SK-N-SH (cell line): ENCODE measurements at regions not wholly inside any gene's neighbourhood (a gene's known extent, or its start where the extent isn't known, plus 50 kb on each side); places are given as distances from the start of the nearest gene placed in this dataset.

ENCODE experiments used
- CTCF ChIA-PET: fragments of 300-600, 350-600 bp; formaldehyde crosslinking; extraction: SDS; loops from one replicate; lab custom pipeline; 2021; lab: Yijun Ruan, JAX
- POLR2A ChIA-PET: fragments of 350-600 bp; sonication (Branson Sonifier 250); formaldehyde crosslinking; extraction: SDS; loops from one replicate; lab custom pipeline; 2020; ENCODE audit warnings: antibody characterized with exemption, inconsistent platforms; lab: Yijun Ruan, JAX
- DNase-seq: peaks from one replicate; pipeline ENCODE4 v3.0.0; 2012
- H2AFZ ChIP-seq: fragments of 200-600 bp; sonication (generic); 2 replicates; pipeline ENCODE4 v1.8.1; 2016; ENCODE audit warnings: antibody characterized with exemption, mild to moderate bottlenecking, low read depth
- H3F3A ChIP-seq: fragments of 200-600 bp; sonication (generic); replicated peaks from 2 replicates; pipeline ENCODE3; 2016; ENCODE audit warnings: antibody characterized with exemption, mild to moderate bottlenecking; ENCODE audit not compliant: insufficient read depth
- H3K27ac ChIP-seq, 2 experiments: fragments of 200-500 bp in 1 of 2; fragments of 200-600 bp in 1 of 2; sonication (Bioruptor generic) in 1 of 2; sonication (generic), shearing (Covaris generic) in 1 of 2; 2 replicates each; pipeline versions ENCODE4 v1.5.1 to v1.6.1; 2014 to 2016; ENCODE audit warnings: low read depth in 2 of 2, inconsistent platforms in 1 of 2, low read length in 1 of 2, mild to moderate bottlenecking in 1 of 2, mixed read lengths in 1 of 2
- H3K27me3 ChIP-seq: fragments of 200-600 bp; sonication (generic), shearing (Covaris generic); 2 replicates; pipeline ENCODE4 v1.6.1; 2016; ENCODE audit warnings: mixed run types; ENCODE audit not compliant: insufficient read depth
- H3K36me3 ChIP-seq, 2 experiments: fragments of 200-500 bp in 1 of 2; fragments of 200-600 bp in 1 of 2; sonication (Bioruptor generic) in 1 of 2; sonication (generic) in 1 of 2; replicated peaks in 1 of 2; 2 replicates each; pipeline versions ENCODE3 to v1.5.1; 2014 to 2016; ENCODE audit warnings: low read length in 1 of 2, mild to moderate bottlenecking in 1 of 2; ENCODE audit not compliant: insufficient read depth in 2 of 2, control insufficient read depth in 1 of 2
- H3K4me1 ChIP-seq, 2 experiments: fragments of 200-500 bp in 1 of 2; fragments of 200-600 bp in 1 of 2; sonication (Bioruptor generic) in 1 of 2; sonication (generic), shearing (Covaris generic) in 1 of 2; 2 replicates each; pipeline versions ENCODE4 v1.5.1 to v1.6.1; 2014 to 2016; ENCODE audit warnings: low read depth in 1 of 2, low read length in 1 of 2, mixed run types in 1 of 2; ENCODE audit not compliant: insufficient read depth in 2 of 2, control insufficient read depth in 1 of 2
- H3K4me2 ChIP-seq: fragments of 200-600 bp; sonication (generic), shearing (Covaris generic); 2 replicates; pipeline ENCODE4 v1.6.1; 2017; ENCODE audit warnings: mixed run types
- H3K4me3 ChIP-seq, 2 experiments: fragments of 200-500 bp in 1 of 2; fragments of 200-600 bp in 1 of 2; sonication (Bioruptor generic) in 1 of 2; sonication (generic), shearing (Covaris generic) in 1 of 2; 2 replicates each; pipeline versions ENCODE4 v1.5.1 to v1.8.1; 2014 to 2016; ENCODE audit warnings: low read depth in 2 of 2, inconsistent platforms in 1 of 2, low read length in 1 of 2, mild to moderate bottlenecking in 1 of 2, mixed read lengths in 1 of 2, moderate library complexity in 1 of 2
- H3K79me2 ChIP-seq: fragments of 200-600 bp; sonication (generic); 2 replicates; pipeline ENCODE4 v1.8.1; 2017; ENCODE audit warnings: mild to moderate bottlenecking; ENCODE audit not compliant: insufficient read depth
- H3K9ac ChIP-seq: fragments of 200-600 bp; sonication (generic); 2 replicates; pipeline ENCODE4 v1.6.1; 2017; ENCODE audit warnings: mixed run types
- H3K9me2 ChIP-seq: fragments of 200-600 bp; sonication (generic); 2 replicates; pipeline ENCODE4 v1.6.1; 2017; ENCODE audit warnings: mixed run types
- H3K9me3 ChIP-seq: fragments of 200-600 bp; sonication (generic); 2 replicates; pipeline ENCODE4 v1.6.1; 2017; ENCODE audit warnings: mixed run types, mild to moderate bottlenecking, moderate library complexity
- H4K20me1 ChIP-seq: fragments of 200-600 bp; sonication (generic); 2 replicates; pipeline ENCODE4 v1.6.1; 2017; ENCODE audit warnings: mild to moderate bottlenecking, mixed run types; ENCODE audit not compliant: insufficient read depth
- CHD2 ChIP-seq: fragments of 150-350 bp; IDR thresholded peaks from 2 replicates; pipeline ENCODE4 v1.6.1; 2018; ENCODE audit warnings: low read length; ENCODE audit not compliant: partially characterized antibody
- CTCF ChIP-seq: fragments of 200-600 bp; sonication (generic); IDR thresholded peaks from 2 replicates; pipeline ENCODE4 v1.6.1; 2017; ENCODE audit warnings: antibody characterized with exemption, mild to moderate bottlenecking, moderate library complexity
- ELF1 ChIP-seq: IDR thresholded peaks from 2 replicates; pipeline ENCODE4 v1.4.0; 2012
- EP300 ChIP-seq, 2 experiments: IDR thresholded peaks; 2 replicates each; pipeline versions ENCODE4 v1.4.0 to v1.6.1; 2012; ENCODE audit warnings: borderline replicate concordance in 1 of 2, low read depth in 1 of 2, low read length in 1 of 2
- EZH2phosphoT487 ChIP-seq: fragments of 200-600 bp; sonication (generic); IDR thresholded peaks from 2 replicates; pipeline ENCODE4 v1.6.1; 2017; ENCODE audit warnings: low read depth, mixed run types, mild to moderate bottlenecking, antibody characterized with exemption, moderate library complexity, borderline replicate concordance
- FOSL2 ChIP-seq: IDR thresholded peaks from 2 replicates; pipeline ENCODE4 v1.4.0; 2012; ENCODE audit warnings: low read depth, mild to moderate bottlenecking, moderate library complexity, borderline replicate concordance
- FOXJ3 ChIP-seq: sonication (generic); formaldehyde crosslinking; IDR thresholded peaks from 2 replicates; pipeline ENCODE4 v1.5.1; 2020; ENCODE audit warnings: mild to moderate bottlenecking, missing genetic modification reagents
- FOXM1 ChIP-seq: IDR thresholded peaks from 2 replicates; pipeline ENCODE4 v1.4.0; 2012; ENCODE audit warnings: low read depth, mild to moderate bottlenecking
- GABPA ChIP-seq: IDR thresholded peaks from 2 replicates; pipeline ENCODE4 v1.4.0; 2012; ENCODE audit warnings: low read depth, mild to moderate bottlenecking
- GATA2 ChIP-seq: sonication (generic); formaldehyde crosslinking; IDR thresholded peaks from 2 replicates; pipeline ENCODE4 v1.5.0; 2020; ENCODE audit warnings: mild to moderate bottlenecking, missing genetic modification reagents
- JUND ChIP-seq: IDR thresholded peaks from 2 replicates; pipeline ENCODE4 v1.4.0; 2012
- MAX ChIP-seq: IDR thresholded peaks from 2 replicates; pipeline ENCODE4 v1.4.0; 2012; ENCODE audit warnings: low read depth
- MEF2A ChIP-seq: IDR thresholded peaks from 2 replicates; pipeline ENCODE4 v1.4.0; 2012; ENCODE audit warnings: low read depth, borderline replicate concordance
- MXI1 ChIP-seq: IDR thresholded peaks from 2 replicates; pipeline ENCODE4 v1.6.1; 2012; ENCODE audit warnings: mild to moderate bottlenecking, low read depth, low read length, improper control_type of control experiment
- NFIC ChIP-seq: IDR thresholded peaks from 2 replicates; pipeline ENCODE4 v1.4.0; 2012; ENCODE audit warnings: borderline replicate concordance
- NRF1 ChIP-seq: IDR thresholded peaks from 2 replicates; pipeline ENCODE4 v1.6.1; 2012; ENCODE audit warnings: low read depth, mild to moderate bottlenecking, low read length
- PBX3 ChIP-seq: IDR thresholded peaks from 2 replicates; pipeline ENCODE4; 2012
- RAD21 ChIP-seq: IDR thresholded peaks from 2 replicates; pipeline ENCODE4 v1.6.1; 2012; ENCODE audit warnings: mild to moderate bottlenecking, low read length
- RCOR1 ChIP-seq: fragments of 150-350 bp; IDR thresholded peaks from 2 replicates; pipeline ENCODE4 v1.6.1; 2017; ENCODE audit warnings: antibody characterized with exemption, low read length
- RFX5 ChIP-seq: IDR thresholded peaks from 2 replicates; pipeline ENCODE4 v1.6.1; 2012; ENCODE audit warnings: mild to moderate bottlenecking, improper control_type of control experiment, low read length
- SIN3A ChIP-seq: IDR thresholded peaks from 2 replicates; pipeline ENCODE4 v1.6.1; 2012; ENCODE audit warnings: low read depth, mild to moderate bottlenecking, low read length, moderate library complexity, borderline replicate concordance
- TCF12 ChIP-seq: IDR thresholded peaks from 2 replicates; pipeline ENCODE4 v1.4.0; 2012
- USF1 ChIP-seq: IDR thresholded peaks from 2 replicates; pipeline ENCODE4 v1.4.0; 2012; ENCODE audit warnings: low read depth, borderline replicate concordance
- YY1 ChIP-seq: IDR thresholded peaks from 2 replicates; pipeline ENCODE4 v1.4.0; 2012; ENCODE audit warnings: low read depth, mild to moderate bottlenecking
- WGBS: methylation state at CpG from one replicate; pipeline ENCODE4 v1.1.6; 2017; ENCODE audit warnings: low lambda C conversion rate; 5-methylcytosine and 5-hydroxymethylcytosine counted together
- TF ChIP-seq, protein P1 (sequence below): fragments of 150-350 bp; IDR thresholded peaks from 2 replicates; pipeline ENCODE4 v1.6.1; 2016; ENCODE audit warnings: mild to moderate bottlenecking, low read depth, low read length

- Histone ChIP-seq H3K79me2 (no peaks in the 10 kb centered on the region), H2AFZ (no peak overlapping the region), H3K4me2 (no peak overlapping the region), H3K27ac (no peak overlapping the region), H4K20me1 (no peaks in the 10 kb centered on the region), H3K9me2 (no peaks in the 10 kb centered on the region; the same call in 1 of the 2 replicates), H3K9me3 (peaks cover 11% of the 10 kb centered on the region; the same call in 1 of the 2 replicates), H3K36me3 (peaks cover 0 to 3% of the 10 kb centered on the region in 2 experiments), H3F3A (no peaks in the 10 kb centered on the region), H3K4me3 (no peak overlapping the region), H3K9ac (no peak overlapping the region), H3K27me3 (no peaks in the 10 kb centered on the region), H3K4me1 (peaks cover 0 to 2% of the 10 kb centered on the region in 2 experiments; a peak in 1 of 4 replicates)
- no peak for TF ChIP-seq MXI1
- TF ChIP-seq SIN3A: no peak
- no peak for TF ChIP-seq NRF1
- TF ChIP-seq, protein P1, sequence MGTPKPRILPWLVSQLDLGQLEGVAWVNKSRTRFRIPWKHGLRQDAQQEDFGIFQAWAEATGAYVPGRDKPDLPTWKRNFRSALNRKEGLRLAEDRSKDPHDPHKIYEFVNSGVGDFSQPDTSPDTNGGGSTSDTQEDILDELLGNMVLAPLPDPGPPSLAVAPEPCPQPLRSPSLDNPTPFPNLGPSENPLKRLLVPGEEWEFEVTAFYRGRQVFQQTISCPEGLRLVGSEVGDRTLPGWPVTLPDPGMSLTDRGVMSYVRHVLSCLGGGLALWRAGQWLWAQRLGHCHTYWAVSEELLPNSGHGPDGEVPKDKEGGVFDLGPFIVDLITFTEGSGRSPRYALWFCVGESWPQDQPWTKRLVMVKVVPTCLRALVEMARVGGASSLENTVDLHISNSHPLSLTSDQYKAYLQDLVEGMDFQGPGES: no peak
- no peak for TF ChIP-seq MAX
- no peak for TF ChIP-seq NFIC
- no peak for TF ChIP-seq FOSL2
- no peak for TF ChIP-seq FOXM1
- TF ChIP-seq PBX3: no peak
- WGBS: 19% methylated on average over 1 of the region's 1 CpG
- DNase-seq: no peak
- ChIA-PET CTCF (no interaction called here), POLR2A (no interaction called here)
These were observed 223.9 kb upstream of the POM121L12 start for GRCh38 chr7:52811537-52811936.

DNA sequence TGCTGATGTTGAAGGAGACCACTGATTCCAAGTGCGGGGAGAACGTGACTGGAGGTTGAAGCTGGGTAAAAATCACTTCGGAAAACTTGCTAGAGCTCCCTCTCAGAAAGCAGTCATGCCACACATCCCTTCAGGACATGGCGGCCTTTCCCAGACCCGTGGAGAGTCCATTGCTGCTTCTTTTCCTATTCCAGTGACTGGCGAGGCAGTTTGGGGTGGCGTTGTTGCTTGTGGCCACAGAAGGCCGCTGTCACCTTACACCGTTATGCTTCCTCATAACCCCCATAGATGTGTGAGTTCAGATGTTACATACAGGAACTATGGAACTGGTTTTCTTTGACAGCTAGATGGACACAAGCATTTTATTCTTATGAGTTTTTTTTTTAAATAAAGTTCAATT is 235.6 kb upstream of the POM121L12 start:
- Histone ChIP-seq H3K27ac (no peak overlapping the region), H3K4me2 (no peak overlapping the region), H2AFZ (no peak overlapping the region), H3K9me2 (no peaks in the 10 kb centered on the region), H3K79me2 (no peaks in the 10 kb centered on the region), H3K4me3 (no peak overlapping the region), H3K9ac (no peak overlapping the region), H3K36me3 (no peaks in the 10 kb centered on the region), H3K4me1 (no peaks in the 10 kb centered on the region; a peak in 1 of 4 replicates), H3K9me3 (no peaks in the 10 kb centered on the region), H3K27me3 (no peaks in the 10 kb centered on the region), H4K20me1 (no peaks in the 10 kb centered on the region), H3F3A (no peaks in the 10 kb centered on the region)
- DNase-seq: no peak
- no peak for TF ChIP-seq NFIC
- no peak for TF ChIP-seq MEF2A
- TF ChIP-seq FOSL2: no peak
- TF ChIP-seq YY1: no peak
- TF ChIP-seq CTCF: no peak
- no peak for TF ChIP-seq TCF12
- no peak for TF ChIP-seq GABPA
- no peak for TF ChIP-seq CHD2
- no peak for TF ChIP-seq RFX5
- TF ChIP-seq ELF1: no peak
- TF ChIP-seq JUND: no peak
- TF ChIP-seq RAD21: no peak
- no peak for TF ChIP-seq EZH2phosphoT487
- no peak for TF ChIP-seq FOXJ3 (CRISPR knock-in tag)
- no peak for TF ChIP-seq EP300 (IDR thresholded peaks at IDR 0.05; ENCODE audit: borderline replicate concordance in 1 of 2, low read depth in 1 of 2, low read length in 1 of 2)
- no peak for TF ChIP-seq MAX
- TF ChIP-seq USF1: no peak
- no peak for TF ChIP-seq SIN3A
- no peak for TF ChIP-seq RCOR1
- TF ChIP-seq GATA2 (CRISPR knock-in tag): no peak
- ChIA-PET POLR2A (no interaction called here), CTCF (interaction anchor here (1.2 kb wide), 1 partner anchor 11 kb away, joined by 5 read pairs; no protein-coding TSS in a partner anchor)
- WGBS: 41% methylated on average over 9 of the region's 9 CpGs
